Naive thymus-derived CD4-positive, alpha-beta T cell (primary cell): ENCODE measurements at regions not wholly inside any gene's neighbourhood (a gene's known extent, or its start where the extent isn't known, plus 50 kb on each side); places are given as distances from the start of the nearest gene placed in this dataset.

Source experiments
- ATAC-seq: fragments of 150-1000 bp; cut with Tn5 transposase; 2 replicates; pipeline ENCODE4 v1.10.0; 2021; ENCODE audit warnings: mild to moderate bottlenecking, moderate library complexity
- CTCF ChIA-PET: fragments of 350-600 bp; sonication (Branson Sonifier 250); formaldehyde crosslinking; loops from one replicate; lab custom pipeline; 2021; ENCODE audit warnings: antibody characterized with exemption; lab: Charles Lee
- POLR2A ChIA-PET: fragments of 350-600 bp; sonication (Branson Sonifier 250); formaldehyde crosslinking; loops from one replicate; lab custom pipeline; 2021; ENCODE audit warnings: antibody characterized with exemption, inconsistent platforms; lab: Charles Lee
- DNase-seq, 9 donors: peaks; one replicate each; pipeline versions ENCODE4 v3.0.0 to v3.0.0-alpha.2; 2020 to 2022; ENCODE audit warnings: mixed read lengths in 1 of 9
- H3K27ac ChIP-seq: one replicate; pipeline ENCODE4 v1.7.0; 2013; ENCODE audit warnings: mild to moderate bottlenecking, low read depth, low read length, moderate library complexity
- H3K27me3 ChIP-seq, 2 donors: one replicate each; pipeline ENCODE4 v1.7.0; 2013; ENCODE audit warnings: low read length in 2 of 2, mild to moderate bottlenecking in 2 of 2, moderate library complexity in 2 of 2; ENCODE audit not compliant: control insufficient read depth in 2 of 2, insufficient read depth in 2 of 2
- H3K36me3 ChIP-seq, 3 experiments: 1 replicate in 2 of 3; 2 replicates in 1 of 3; pipeline ENCODE4 v1.7.0; 2013; ENCODE audit warnings: low read length in 3 of 3, mild to moderate bottlenecking in 3 of 3, moderate library complexity in 1 of 3; ENCODE audit not compliant: insufficient read depth in 3 of 3, control insufficient read depth in 2 of 3
- H3K4me1 ChIP-seq, 2 donors: one replicate each; pipeline ENCODE4 v1.7.0; 2013; ENCODE audit warnings: low read length in 2 of 2, mild to moderate bottlenecking in 2 of 2, moderate library complexity in 1 of 2; ENCODE audit not compliant: control insufficient read depth in 2 of 2, insufficient read depth in 2 of 2
- H3K4me3 ChIP-seq: 2 replicates; pipeline ENCODE4 v1.7.0; 2013; ENCODE audit warnings: mild to moderate bottlenecking, low read length
- H3K9me3 ChIP-seq, 3 experiments: 1 replicate in 2 of 3; 2 replicates in 1 of 3; pipeline ENCODE4 v1.7.0; 2013; ENCODE audit warnings: low read length in 3 of 3; ENCODE audit not compliant: control insufficient read depth in 2 of 3
- H3K27ac Mint-ChIP-seq, 9 donors: one replicate each; pipeline ENCODE4 v1.8.0; 2020 to 2022; ENCODE audit warnings: mixed read lengths in 9 of 9, mild to moderate bottlenecking in 8 of 9, moderate library complexity in 5 of 9, inconsistent platforms in 2 of 9
- H3K27me3 Mint-ChIP-seq, 5 donors: one replicate each; pipeline ENCODE4 v1.8.0; 2021 to 2022; ENCODE audit warnings: mixed read lengths in 5 of 5, mild to moderate bottlenecking in 1 of 5
- H3K36me3 Mint-ChIP-seq, 5 donors: one replicate each; pipeline ENCODE4 v1.8.0; 2020 to 2022; ENCODE audit warnings: mixed read lengths in 5 of 5, mild to moderate bottlenecking in 3 of 5, inconsistent platforms in 1 of 5
- H3K4me1 Mint-ChIP-seq, 7 donors: one replicate each; pipeline ENCODE4 v1.8.0; 2020 to 2022; ENCODE audit warnings: mixed read lengths in 7 of 7, mild to moderate bottlenecking in 3 of 7, inconsistent platforms in 1 of 7
- H3K4me3 Mint-ChIP-seq, 10 donors: one replicate each; pipeline ENCODE4 v1.8.0; 2020 to 2022; ENCODE audit warnings: mild to moderate bottlenecking in 10 of 10, mixed read lengths in 10 of 10, moderate library complexity in 6 of 10, inconsistent platforms in 2 of 10
- H3K9me3 Mint-ChIP-seq, 11 donors: one replicate each; pipeline ENCODE4 v1.8.0; 2020 to 2022; ENCODE audit warnings: mixed read lengths in 11 of 11, mild to moderate bottlenecking in 4 of 11, inconsistent platforms in 1 of 11, moderate library complexity in 1 of 11
- intact Hi-C, 2 donors: fragments of 100-400 bp; cut with micrococcal nuclease; formaldehyde crosslinking; loops; one replicate each; pipeline ENCODE4 v1.15.1; 2023

GRCh38 chr16:13510425-13511151, 409.4 kb upstream of the ERCC4 start:
- ChIA-PET CTCF (no interaction called here), POLR2A (no interaction called here)
- Histone ChIP-seq H3K27me3 (no peaks in the 10 kb centered on the region), H3K9me3 (no peaks in the 10 kb centered on the region), H3K36me3 (no peaks in the 10 kb centered on the region), H3K27ac (no peak overlapping the region), H3K4me1 (no peaks in the 10 kb centered on the region), H3K4me3 (no peak overlapping the region)
- ATAC-seq (no peak), DNase-seq (no peak)
- intact Hi-C loops: no loop called here
- Mint-ChIP-seq H3K27me3 (peaks cover 0 to 17% (median 0%) of the 10 kb centered on the region in 5 donors), H3K4me3 (no peak overlapping the region), H3K36me3 (peaks cover 0 to 7% (median 0%) of the 10 kb centered on the region in 5 donors), H3K4me1 (no peaks in the 10 kb centered on the region), H3K9me3 (peaks cover 5 to 29% (median 16%) of the 10 kb centered on the region in 11 donors), H3K27ac (no peak overlapping the region)

GRCh38 chr16:13517841-13518240, 402.1 kb upstream of the ERCC4 start:
- ChIA-PET POLR2A (no interaction called here), CTCF (no interaction called here)
- Mint-ChIP-seq H3K27ac (no peak overlapping the region), H3K4me1 (no peaks in the 10 kb centered on the region), H3K36me3 (peaks cover 0 to 4% (median 0%) of the 10 kb centered on the region in 5 donors), H3K27me3 (peaks cover 0 to 8% (median 0%) of the 10 kb centered on the region in 5 donors), H3K9me3 (peaks cover 7 to 38% (median 24%) of the 10 kb centered on the region in 11 donors), H3K4me3 (no peak overlapping the region)
- Histone ChIP-seq H3K9me3 (no peaks in the 10 kb centered on the region), H3K4me3 (no peak overlapping the region), H3K27ac (no peak overlapping the region), H3K4me1 (no peaks in the 10 kb centered on the region), H3K36me3 (no peaks in the 10 kb centered on the region), H3K27me3 (no peaks in the 10 kb centered on the region)
- intact Hi-C loops: no loop called here
- no peak for ATAC-seq
- no peak for DNase-seq

- Histone ChIP-seq H3K9me3 (no peaks in the 10 kb centered on the region), H3K27ac (no peak overlapping the region), H3K27me3 (no peaks in the 10 kb centered on the region), H3K36me3 (no peaks in the 10 kb centered on the region), H3K4me3 (no peak overlapping the region), H3K4me1 (no peaks in the 10 kb centered on the region)
- Mint-ChIP-seq H3K27ac (no peak overlapping the region), H3K27me3 (peaks cover 0 to 8% (median 0%) of the 10 kb centered on the region in 5 donors), H3K4me3 (no peak overlapping the region), H3K36me3 (peaks cover 0 to 4% (median 0%) of the 10 kb centered on the region in 5 donors), H3K4me1 (no peaks in the 10 kb centered on the region), H3K9me3 (peaks cover 1 to 22% (median 10%) of the 10 kb centered on the region in 11 donors)
- intact Hi-C loops: no loop called here
- ATAC-seq (no peak), DNase-seq (no peak)
- ChIA-PET POLR2A (no interaction called here), CTCF (no interaction called here)
Measured at GRCh38 chr16:13519871-13520270, 400.1 kb upstream of the ERCC4 start.

GRCh38 chr16:13521356-13521755, 398.6 kb upstream of the ERCC4 start:
- Mint-ChIP-seq H3K27ac (no peak overlapping the region), H3K4me3 (no peak overlapping the region), H3K27me3 (peaks cover 0 to 5% (median 0%) of the 10 kb centered on the region in 5 donors), H3K36me3 (no peaks in the 10 kb centered on the region), H3K4me1 (no peaks in the 10 kb centered on the region), H3K9me3 (peaks cover 0 to 16% (median 5%) of the 10 kb centered on the region in 11 donors)
- CTCF ChIA-PET: no interaction called here
- POLR2A ChIA-PET: no interaction called here
- no peak overlapping the region for H3K27ac ChIP-seq
- intact Hi-C loops: no loop called here
- DNase-seq: no peak
- H3K4me1 ChIP-seq: no peaks in the 10 kb centered on the region
- no peaks in the 10 kb centered on the region for H3K9me3 ChIP-seq
- H3K36me3 ChIP-seq: no peaks in the 10 kb centered on the region
- no peak for ATAC-seq
- no peaks in the 10 kb centered on the region for H3K27me3 ChIP-seq
- no peak overlapping the region for H3K4me3 ChIP-seq

GRCh38 chr16:13527332-13527731, 392.6 kb upstream of the ERCC4 start:
- Mint-ChIP-seq H3K4me1 (no peaks in the 10 kb centered on the region), H3K36me3 (no peaks in the 10 kb centered on the region), H3K4me3 (no peak overlapping the region), H3K27me3 (peaks cover 0 to 4% (median 0%) of the 10 kb centered on the region in 5 donors), H3K9me3 (peaks cover 0 to 14% (median 3%) of the 10 kb centered on the region in 11 donors), H3K27ac (no peak overlapping the region)
- Histone ChIP-seq H3K27ac (no peak overlapping the region), H3K36me3 (no peaks in the 10 kb centered on the region), H3K9me3 (no peaks in the 10 kb centered on the region), H3K4me1 (no peaks in the 10 kb centered on the region), H3K27me3 (no peaks in the 10 kb centered on the region), H3K4me3 (no peak overlapping the region)
- ATAC-seq (no peak), DNase-seq (no peak)
- POLR2A ChIA-PET: no interaction called here
- CTCF ChIA-PET: no interaction called here
- intact Hi-C loops: no loop called here

GRCh38 chr16:13528691-13529090, 391.3 kb upstream of the ERCC4 start:
- Histone ChIP-seq H3K9me3 (no peaks in the 10 kb centered on the region), H3K4me1 (no peaks in the 10 kb centered on the region), H3K36me3 (no peaks in the 10 kb centered on the region), H3K4me3 (no peak overlapping the region), H3K27me3 (no peaks in the 10 kb centered on the region), H3K27ac (no peak overlapping the region)
- Mint-ChIP-seq H3K27me3 (peaks cover 0 to 4% (median 0%) of the 10 kb centered on the region in 5 donors), H3K4me1 (no peaks in the 10 kb centered on the region), H3K27ac (no peak overlapping the region), H3K36me3 (no peaks in the 10 kb centered on the region), H3K4me3 (no peak overlapping the region), H3K9me3 (peaks cover 0 to 20% (median 6%) of the 10 kb centered on the region in 11 donors)
- no peak for DNase-seq
- CTCF ChIA-PET: no interaction called here
- ATAC-seq: no peak
- intact Hi-C loops: no loop called here
- POLR2A ChIA-PET: no interaction called here
